Esophagus squamous epithelium (tissue), 5 donors: ENCODE measurements at regions not wholly inside any gene's neighbourhood (a gene's known extent, or its start where the extent isn't known, plus 50 kb on each side); places are given as distances from the start of the nearest gene placed in this dataset.
A peak's percentile ranks its signal among the peaks of the same experiment; 100 is the strongest.

Experiments
- DNase-seq: peaks from one replicate; lab custom pipeline; 2025; lab: John Stamatoyannopoulos, UW
- H3K27ac ChIP-seq, 4 donors: fragments of 200-600 bp; sonication (generic); one replicate each; pipeline ENCODE4 v1.5.1; 2016 to 2019; ENCODE audit warnings: mild to moderate bottlenecking in 1 of 4
- H3K27me3 ChIP-seq, 4 donors: fragments of 200-600 bp; sonication (generic); 1 replicate in 3 of 4; 2 replicates in 1 of 4; pipeline versions ENCODE4 v1.5.1 to v1.6.0; 2017 to 2021; ENCODE audit warnings: antibody characterized with exemption in 1 of 4
- H3K36me3 ChIP-seq, 3 donors: fragments of 200-600 bp; sonication (generic); one replicate each; pipeline ENCODE4 v1.5.1; 2016 to 2019
- H3K4me1 ChIP-seq, 3 donors: fragments of 200-600 bp; sonication (generic); one replicate each; pipeline ENCODE4 v1.5.1; 2017 to 2019
- H3K4me3 ChIP-seq, 4 donors: fragments of 200-600 bp; sonication (generic); 1 replicate in 3 of 4; 2 replicates in 1 of 4; pipeline ENCODE4 v1.5.1; 2016 to 2019; ENCODE audit warnings: mild to moderate bottlenecking in 2 of 4, moderate library complexity in 1 of 4
- H3K9me3 ChIP-seq, 3 donors: fragments of 200-600 bp; sonication (generic); one replicate each; pipeline ENCODE4 v1.5.1; 2016 to 2019
- CTCF ChIP-seq, 6 experiments: fragments of 450-650 bp in 4 of 6; fragments of 200-600 bp in 2 of 6; sonication (generic) in 2 of 6; IDR thresholded peaks; one replicate each; pipeline ENCODE4 v1.5.1; 2016 to 2019; ENCODE audit warnings: antibody characterized with exemption in 6 of 6, mild to moderate bottlenecking in 4 of 6, moderate library complexity in 4 of 6
- POLR2A ChIP-seq, 4 donors: fragments of 450-650 bp; IDR thresholded peaks; one replicate each; pipeline ENCODE4 v1.6.1; 2017; ENCODE audit warnings: antibody characterized with exemption in 4 of 4, mild to moderate bottlenecking in 4 of 4, moderate library complexity in 3 of 4
- WGBS, 2 donors: methylation state at CpG; one replicate each; pipeline ENCODE4 v1.1.5; 2018; 5-methylcytosine and 5-hydroxymethylcytosine counted together
- intact Hi-C: fragments of 100-400 bp; cut with DNase I; formaldehyde crosslinking; loops from one replicate; pipeline ENCODE4 v1.15.0; 2022
- donor health status: DM: yes; HTN: yes; CAD: no.

GRCh38 chr16:85986931-85987749 lies 88.2 kb downstream of the IRF8 start:
- H3K27me3 ChIP-seq: peaks cover 0 to 78% (median 0%) of the 10 kb centered on the region in 4 donors
- TF ChIP-seq POLR2A (IDR thresholded peaks at IDR 0.05) (no peak), CTCF (IDR thresholded peaks at IDR 0.05) (peak in 3 of 6 experiments; percentile 24 to 54 (median 29))
- H3K4me1 ChIP-seq: peaks cover 0 to 12% (median 4%) of the 10 kb centered on the region in 3 donors
- intact Hi-C loops: loop anchor here (10.0 kb wide), 1 partner anchor 162 kb away; no protein-coding TSS in a partner anchor
- no peak for DNase-seq
- 39 to 54% methylated on average over 3 to 6 of the region's 12 CpGs for WGBS, 2 donors
- H3K4me3 ChIP-seq: peak overlapping the region in 2 of 4 donors; percentile 8 to 42
- no peaks in the 10 kb centered on the region for H3K36me3 ChIP-seq
- H3K27ac ChIP-seq: no peak overlapping the region
- no peaks in the 10 kb centered on the region for H3K9me3 ChIP-seq

- H3K36me3 ChIP-seq: no peaks in the 10 kb centered on the region
- no peak overlapping the region for H3K4me3 ChIP-seq
- H3K9me3 ChIP-seq: no peaks in the 10 kb centered on the region
- 48 to 65% methylated on average over 3 to 4 of the region's 5 CpGs for WGBS, 2 donors
- no peak overlapping the region for H3K27ac ChIP-seq
- H3K4me1 ChIP-seq: peaks cover 0 to 12% (median 4%) of the 10 kb centered on the region in 3 donors
- no peak for DNase-seq
- peaks cover 0 to 78% (median 0%) of the 10 kb centered on the region in 4 donors for H3K27me3 ChIP-seq
- intact Hi-C loops: loop anchor here (10.0 kb wide), 1 partner anchor 163 kb away; no protein-coding TSS in a partner anchor
- TF ChIP-seq POLR2A (IDR thresholded peaks at IDR 0.05): no peak
- TF ChIP-seq CTCF (IDR thresholded peaks at IDR 0.05): no peak
These were observed 88.8 kb downstream of the IRF8 start for GRCh38 chr16:85987750-85988078.

GRCh38 chr16:85988306-85988705 lies 89.3 kb downstream of the IRF8 start:
- TF ChIP-seq POLR2A (IDR thresholded peaks at IDR 0.05): no peak
- TF ChIP-seq CTCF (IDR thresholded peaks at IDR 0.05): no peak
- WGBS, 2 donors: 51 to 64% methylated on average over 4 to 5 of the region's 5 CpGs
- Histone ChIP-seq H3K27me3 (peaks cover 0 to 77% (median 0%) of the 10 kb centered on the region in 4 donors), H3K4me3 (no peak overlapping the region), H3K36me3 (no peaks in the 10 kb centered on the region), H3K9me3 (no peaks in the 10 kb centered on the region), H3K4me1 (peaks cover 0 to 12% (median 4%) of the 10 kb centered on the region in 3 donors), H3K27ac (no peak overlapping the region)
- DNase-seq: no peak
- intact Hi-C loops: loop anchor here (10.0 kb wide), 1 partner anchor 164 kb away; no protein-coding TSS in a partner anchor

GRCh38 chr16:85988723-85989313 lies 89.9 kb downstream of the IRF8 start:
- peaks cover 0 to 12% (median 4%) of the 10 kb centered on the region in 3 donors for H3K4me1 ChIP-seq
- no peak for DNase-seq

More at GRCh38 chr16:85988723-85989313, 89.9 kb downstream of the IRF8 start:
- Histone ChIP-seq H3K36me3 (no peaks in the 10 kb centered on the region), H3K4me3 (no peak overlapping the region), H3K9me3 (no peaks in the 10 kb centered on the region), H3K27me3 (peaks cover 0 to 71% (median 0%) of the 10 kb centered on the region in 4 donors), H3K27ac (no peak overlapping the region)
- intact Hi-C loops: loop anchor here (10.0 kb wide), 1 partner anchor 164 kb away; no protein-coding TSS in a partner anchor
- TF ChIP-seq CTCF (IDR thresholded peaks at IDR 0.05): no peak
- no peak for TF ChIP-seq POLR2A (IDR thresholded peaks at IDR 0.05)
- 63% methylated on average over 11 to 13 of the region's 13 CpGs for WGBS, 2 donors
